ENCODE measurements at regions not wholly inside any gene's neighbourhood (a gene's known extent, or its start where the extent isn't known, plus 50 kb on each side); places are given as distances from the start of the nearest gene placed in this dataset.
"Not testable (repeated sequence)": the region's sequence is repeated elsewhere in the genome, so short reads cannot be mapped to it uniquely, and the experiment has no call there.

DNA sequence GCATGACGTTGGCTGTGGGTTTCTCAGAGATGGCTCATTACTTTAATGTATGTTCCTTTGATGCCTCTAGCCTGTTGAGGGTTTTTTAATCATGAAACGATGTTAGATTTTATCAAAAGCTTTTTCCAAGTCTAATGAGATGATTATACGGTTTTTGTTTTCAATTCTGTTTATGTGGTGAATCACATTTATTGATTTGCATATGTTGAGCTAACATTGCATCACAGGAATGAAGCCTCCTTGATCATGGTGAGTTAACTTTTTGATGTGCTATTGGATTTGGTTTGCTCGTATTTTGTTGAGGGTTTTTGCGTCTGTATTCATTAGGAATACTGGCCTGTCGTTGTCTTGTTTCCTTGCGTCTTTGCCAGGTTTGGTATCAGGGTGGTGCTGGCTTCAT lies 52.3 kb upstream of the PTPN12 start:
- Histone ChIP-seq H3K36me3 (no peaks in the 10 kb centered on the region), H3K27ac (no peak overlapping the region), H3K4me1 (peaks cover 5 to 26% of the 10 kb centered on the region in 2 donors), H3K9me3 (no peaks in the 10 kb centered on the region), H3K27me3 (no peaks in the 10 kb centered on the region), H3K4me3 (no peak overlapping the region)
- ATAC-seq (no peak), DNase-seq (no peak)
- intact Hi-C loops (cut with DNase I) = no loop called here
- TF ChIP-seq, protein P1, sequence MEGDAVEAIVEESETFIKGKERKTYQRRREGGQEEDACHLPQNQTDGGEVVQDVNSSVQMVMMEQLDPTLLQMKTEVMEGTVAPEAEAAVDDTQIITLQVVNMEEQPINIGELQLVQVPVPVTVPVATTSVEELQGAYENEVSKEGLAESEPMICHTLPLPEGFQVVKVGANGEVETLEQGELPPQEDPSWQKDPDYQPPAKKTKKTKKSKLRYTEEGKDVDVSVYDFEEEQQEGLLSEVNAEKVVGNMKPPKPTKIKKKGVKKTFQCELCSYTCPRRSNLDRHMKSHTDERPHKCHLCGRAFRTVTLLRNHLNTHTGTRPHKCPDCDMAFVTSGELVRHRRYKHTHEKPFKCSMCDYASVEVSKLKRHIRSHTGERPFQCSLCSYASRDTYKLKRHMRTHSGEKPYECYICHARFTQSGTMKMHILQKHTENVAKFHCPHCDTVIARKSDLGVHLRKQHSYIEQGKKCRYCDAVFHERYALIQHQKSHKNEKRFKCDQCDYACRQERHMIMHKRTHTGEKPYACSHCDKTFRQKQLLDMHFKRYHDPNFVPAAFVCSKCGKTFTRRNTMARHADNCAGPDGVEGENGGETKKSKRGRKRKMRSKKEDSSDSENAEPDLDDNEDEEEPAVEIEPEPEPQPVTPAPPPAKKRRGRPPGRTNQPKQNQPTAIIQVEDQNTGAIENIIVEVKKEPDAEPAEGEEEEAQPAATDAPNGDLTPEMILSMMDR (IDR thresholded peaks at IDR 0.05) = no peak

GRCh38 chr7:77482015-77482414 lies 55.1 kb upstream of the PTPN12 start:
- peak in 2 of 4 donors; percentile 55 to 77 for DNase-seq
- H3K27me3 ChIP-seq = no peaks in the 10 kb centered on the region
- H3K36me3 ChIP-seq = no peaks in the 10 kb centered on the region
- no peaks in the 10 kb centered on the region for H3K9me3 ChIP-seq
- peak; percentile 80 for ATAC-seq
- peaks cover 8 to 33% of the 10 kb centered on the region in 2 donors for H3K4me1 ChIP-seq
- intact Hi-C loops (cut with DNase I) = no loop called here
- TF ChIP-seq, protein P1 (IDR thresholded peaks at IDR 0.05) = no peak
- peak overlapping the region; percentile 65 to 77 for H3K27ac ChIP-seq
- H3K4me3 ChIP-seq = no peak overlapping the region

GRCh38 chr7:77481615-77482014 lies 55.5 kb upstream of the PTPN12 start:
- peaks cover 8 to 33% of the 10 kb centered on the region in 2 donors for H3K4me1 ChIP-seq
- DNase-seq = no peak
- intact Hi-C loops (cut with DNase I) = no loop called here
- H3K27ac ChIP-seq = peak overlapping the region; percentile 65 to 77
- H3K27me3 ChIP-seq = no peaks in the 10 kb centered on the region
- H3K36me3 ChIP-seq = no peaks in the 10 kb centered on the region
- no peaks in the 10 kb centered on the region for H3K9me3 ChIP-seq
- ATAC-seq = peak; percentile 46
- TF ChIP-seq, protein P1 (IDR thresholded peaks at IDR 0.05) = no peak
- no peak overlapping the region for H3K4me3 ChIP-seq

DNA sequence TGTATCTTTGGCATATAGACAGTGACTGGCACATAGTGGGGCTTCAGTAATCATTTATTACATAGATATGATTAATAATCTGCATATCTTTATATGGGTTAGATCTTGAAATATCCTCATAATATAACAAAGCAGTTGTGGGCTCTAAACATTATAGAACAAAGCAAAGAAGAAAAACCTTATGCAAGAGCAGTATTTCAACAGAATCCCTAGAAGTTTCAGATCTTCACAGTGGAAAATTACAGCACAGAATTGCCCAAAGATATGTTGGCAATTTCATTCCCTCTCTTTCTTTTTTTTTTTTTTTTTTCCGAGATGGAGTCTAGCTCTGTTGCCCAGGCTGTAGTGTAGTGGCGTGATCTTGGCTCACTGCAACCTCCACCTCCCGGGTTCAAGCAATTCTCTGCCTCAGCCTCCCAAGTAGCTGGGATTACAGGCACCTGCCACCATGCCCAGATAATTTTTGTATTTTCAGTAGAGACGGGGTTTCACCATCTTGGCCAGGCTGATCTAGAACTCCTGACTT lies 56.9 kb upstream of the PTPN12 start:
- DNase-seq; H3K4me3 ChIP-seq; H3K27me3 ChIP-seq; H3K36me3 ChIP-seq; intact Hi-C loops (cut with DNase I); H3K9me3 ChIP-seq: not testable (repeated sequence)
- Histone ChIP-seq H3K4me1 (peaks cover 8 to 37% of the 10 kb centered on the region in 2 donors), H3K27ac (peak overlapping the region in 1 of 2 donors; percentile 31)
- ATAC-seq = peak; percentile 21

- Histone ChIP-seq H3K4me1 (peaks cover 8 to 42% of the 10 kb centered on the region in 2 donors), H3K27ac (peak overlapping the region in 1 of 2 donors; percentile 31), H3K9me3 (no peaks in the 10 kb centered on the region), H3K27me3 (no peaks in the 10 kb centered on the region), H3K4me3 (no peak overlapping the region), H3K36me3 (no peaks in the 10 kb centered on the region)
- intact Hi-C loops (cut with DNase I) = no loop called here
- ATAC-seq (peak; percentile 71), DNase-seq (peak in 1 of 4 donors; percentile 24)
- TF ChIP-seq, protein P1 (IDR thresholded peaks at IDR 0.05) = no peak
Observed at GRCh38 chr7:77479536-77480088, 57.5 kb upstream of the PTPN12 start.

- intact Hi-C loops (cut with DNase I) = no loop called here
Observed at GRCh38 chr7:77476871-77477270, 60.2 kb upstream of the PTPN12 start.

More at GRCh38 chr7:77476871-77477270, 60.2 kb upstream of the PTPN12 start:
- Histone ChIP-seq H3K4me1 (peaks cover 8 to 39% of the 10 kb centered on the region in 2 donors), H3K4me3 (no peak overlapping the region), H3K27ac (no peak overlapping the region), H3K27me3 (no peaks in the 10 kb centered on the region), H3K36me3 (no peaks in the 10 kb centered on the region), H3K9me3 (no peaks in the 10 kb centered on the region)
- TF ChIP-seq, protein P1 (IDR thresholded peaks at IDR 0.05) = no peak
- no peak for ATAC-seq
- DNase-seq = no peak

Measured in left lung (tissue), 4 donors.